ENCODE measurements at regions not wholly inside any gene's neighbourhood (a gene's known extent, or its start where the extent isn't known, plus 50 kb on each side); places are given as distances from the start of the nearest gene placed in this dataset.

DNA sequence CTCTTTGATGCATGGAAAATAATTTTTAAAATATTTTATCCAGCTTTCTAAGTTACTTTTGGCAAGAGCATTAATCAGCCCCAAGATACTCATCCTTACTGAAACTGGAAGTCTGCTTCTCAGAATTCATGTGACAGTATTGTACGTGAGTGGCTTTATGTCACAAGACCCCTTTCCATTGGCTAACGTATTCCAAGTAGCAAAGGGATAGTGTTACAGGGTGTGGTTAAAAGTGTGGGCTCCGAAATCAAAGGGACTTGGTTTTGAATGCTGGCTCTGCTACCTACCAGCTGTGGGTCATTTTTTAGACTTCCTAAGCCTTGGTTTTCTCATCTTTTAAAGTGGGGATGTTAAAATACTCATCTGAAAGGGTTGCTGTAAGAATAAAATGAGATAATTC is 91.7 kb downstream of the RHOU start:
- TF ChIP-seq RXRA (IDR thresholded peaks at IDR 0.05) (no peak), RAD21 (IDR thresholded peaks at IDR 0.05) (no peak), JUND (IDR thresholded peaks at IDR 0.05) (no peak), FOXA1 (IDR thresholded peaks at IDR 0.05) (no peak), YY1 (IDR thresholded peaks at IDR 0.05) (no peak), GABPA (IDR thresholded peaks at IDR 0.05 in 1 of 2, conservative IDR thresholded peaks at IDR 0.05 in 1 of 2) (no peak), TAF1 (conservative IDR thresholded peaks at IDR 0.05) (no peak), SP1 (IDR thresholded peaks at IDR 0.05) (no peak), HNF4G (IDR thresholded peaks at IDR 0.05) (no peak)
- TF ChIP-seq, protein P1, sequence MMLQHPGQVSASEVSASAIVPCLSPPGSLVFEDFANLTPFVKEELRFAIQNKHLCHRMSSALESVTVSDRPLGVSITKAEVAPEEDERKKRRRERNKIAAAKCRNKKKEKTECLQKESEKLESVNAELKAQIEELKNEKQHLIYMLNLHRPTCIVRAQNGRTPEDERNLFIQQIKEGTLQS (IDR thresholded peaks at IDR 0.05) = no peak
- TF ChIP-seq, protein P2, sequence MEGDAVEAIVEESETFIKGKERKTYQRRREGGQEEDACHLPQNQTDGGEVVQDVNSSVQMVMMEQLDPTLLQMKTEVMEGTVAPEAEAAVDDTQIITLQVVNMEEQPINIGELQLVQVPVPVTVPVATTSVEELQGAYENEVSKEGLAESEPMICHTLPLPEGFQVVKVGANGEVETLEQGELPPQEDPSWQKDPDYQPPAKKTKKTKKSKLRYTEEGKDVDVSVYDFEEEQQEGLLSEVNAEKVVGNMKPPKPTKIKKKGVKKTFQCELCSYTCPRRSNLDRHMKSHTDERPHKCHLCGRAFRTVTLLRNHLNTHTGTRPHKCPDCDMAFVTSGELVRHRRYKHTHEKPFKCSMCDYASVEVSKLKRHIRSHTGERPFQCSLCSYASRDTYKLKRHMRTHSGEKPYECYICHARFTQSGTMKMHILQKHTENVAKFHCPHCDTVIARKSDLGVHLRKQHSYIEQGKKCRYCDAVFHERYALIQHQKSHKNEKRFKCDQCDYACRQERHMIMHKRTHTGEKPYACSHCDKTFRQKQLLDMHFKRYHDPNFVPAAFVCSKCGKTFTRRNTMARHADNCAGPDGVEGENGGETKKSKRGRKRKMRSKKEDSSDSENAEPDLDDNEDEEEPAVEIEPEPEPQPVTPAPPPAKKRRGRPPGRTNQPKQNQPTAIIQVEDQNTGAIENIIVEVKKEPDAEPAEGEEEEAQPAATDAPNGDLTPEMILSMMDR (IDR thresholded peaks at IDR 0.05; ENCODE audit: low read depth, low read length, missing input control) = no peak
- TF ChIP-seq, protein P3, sequence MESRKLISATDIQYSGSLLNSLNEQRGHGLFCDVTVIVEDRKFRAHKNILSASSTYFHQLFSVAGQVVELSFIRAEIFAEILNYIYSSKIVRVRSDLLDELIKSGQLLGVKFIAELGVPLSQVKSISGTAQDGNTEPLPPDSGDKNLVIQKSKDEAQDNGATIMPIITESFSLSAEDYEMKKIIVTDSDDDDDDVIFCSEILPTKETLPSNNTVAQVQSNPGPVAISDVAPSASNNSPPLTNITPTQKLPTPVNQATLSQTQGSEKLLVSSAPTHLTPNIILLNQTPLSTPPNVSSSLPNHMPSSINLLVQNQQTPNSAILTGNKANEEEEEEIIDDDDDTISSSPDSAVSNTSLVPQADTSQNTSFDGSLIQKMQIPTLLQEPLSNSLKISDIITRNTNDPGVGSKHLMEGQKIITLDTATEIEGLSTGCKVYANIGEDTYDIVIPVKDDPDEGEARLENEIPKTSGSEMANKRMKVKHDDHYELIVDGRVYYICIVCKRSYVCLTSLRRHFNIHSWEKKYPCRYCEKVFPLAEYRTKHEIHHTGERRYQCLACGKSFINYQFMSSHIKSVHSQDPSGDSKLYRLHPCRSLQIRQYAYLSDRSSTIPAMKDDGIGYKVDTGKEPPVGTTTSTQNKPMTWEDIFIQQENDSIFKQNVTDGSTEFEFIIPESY (IDR thresholded peaks at IDR 0.05) = no peak

All from liver (tissue), 3 donors.